ENCODE measurements at regions not wholly inside any gene's neighbourhood (a gene's known extent, or its start where the extent isn't known, plus 50 kb on each side); places are given as distances from the start of the nearest gene placed in this dataset.

DNA sequence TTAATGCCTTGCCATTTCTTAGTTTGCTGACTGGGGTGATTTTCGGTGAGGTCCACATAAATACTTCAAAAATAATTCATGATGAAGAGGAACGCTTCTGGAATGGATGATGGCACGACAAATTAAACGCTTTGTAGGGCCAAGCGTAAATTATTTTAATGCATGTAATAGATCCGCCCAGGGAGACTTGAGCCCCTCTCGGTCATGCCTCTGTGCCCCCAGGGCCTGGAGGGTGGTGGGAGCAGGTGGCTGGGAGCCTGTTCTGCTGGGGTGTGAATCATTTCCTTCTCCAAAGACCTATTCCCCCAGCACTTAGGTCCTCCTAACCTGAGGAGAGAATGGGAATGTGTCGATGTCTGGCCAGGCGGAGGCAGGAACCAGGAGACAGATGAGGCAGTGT lies 350.6 kb downstream of the ZNF536 start:
- TF ChIP-seq ZNF317 (CRISPR knock-in tag; IDR thresholded peaks at IDR 0.05; ENCODE audit: borderline replicate concordance, low read depth), result no peak
- TF ChIP-seq, protein P1, sequence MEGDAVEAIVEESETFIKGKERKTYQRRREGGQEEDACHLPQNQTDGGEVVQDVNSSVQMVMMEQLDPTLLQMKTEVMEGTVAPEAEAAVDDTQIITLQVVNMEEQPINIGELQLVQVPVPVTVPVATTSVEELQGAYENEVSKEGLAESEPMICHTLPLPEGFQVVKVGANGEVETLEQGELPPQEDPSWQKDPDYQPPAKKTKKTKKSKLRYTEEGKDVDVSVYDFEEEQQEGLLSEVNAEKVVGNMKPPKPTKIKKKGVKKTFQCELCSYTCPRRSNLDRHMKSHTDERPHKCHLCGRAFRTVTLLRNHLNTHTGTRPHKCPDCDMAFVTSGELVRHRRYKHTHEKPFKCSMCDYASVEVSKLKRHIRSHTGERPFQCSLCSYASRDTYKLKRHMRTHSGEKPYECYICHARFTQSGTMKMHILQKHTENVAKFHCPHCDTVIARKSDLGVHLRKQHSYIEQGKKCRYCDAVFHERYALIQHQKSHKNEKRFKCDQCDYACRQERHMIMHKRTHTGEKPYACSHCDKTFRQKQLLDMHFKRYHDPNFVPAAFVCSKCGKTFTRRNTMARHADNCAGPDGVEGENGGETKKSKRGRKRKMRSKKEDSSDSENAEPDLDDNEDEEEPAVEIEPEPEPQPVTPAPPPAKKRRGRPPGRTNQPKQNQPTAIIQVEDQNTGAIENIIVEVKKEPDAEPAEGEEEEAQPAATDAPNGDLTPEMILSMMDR (IDR thresholded peaks at IDR 0.05), result no peak
- TF ChIP-seq, protein P2, sequence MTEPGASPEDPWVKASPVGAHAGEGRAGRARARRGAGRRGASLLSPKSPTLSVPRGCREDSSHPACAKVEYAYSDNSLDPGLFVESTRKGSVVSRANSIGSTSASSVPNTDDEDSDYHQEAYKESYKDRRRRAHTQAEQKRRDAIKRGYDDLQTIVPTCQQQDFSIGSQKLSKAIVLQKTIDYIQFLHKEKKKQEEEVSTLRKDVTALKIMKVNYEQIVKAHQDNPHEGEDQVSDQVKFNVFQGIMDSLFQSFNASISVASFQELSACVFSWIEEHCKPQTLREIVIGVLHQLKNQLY (CRISPR knock-in tag; IDR thresholded peaks at IDR 0.05), result no peak
- no peak for TF ChIP-seq CBFB (CRISPR knock-in tag; IDR thresholded peaks at IDR 0.05; ENCODE audit: low read depth)
- TF ChIP-seq ZNF121 (CRISPR knock-in tag; IDR thresholded peaks at IDR 0.05), result no peak
- TF ChIP-seq, protein P3, sequence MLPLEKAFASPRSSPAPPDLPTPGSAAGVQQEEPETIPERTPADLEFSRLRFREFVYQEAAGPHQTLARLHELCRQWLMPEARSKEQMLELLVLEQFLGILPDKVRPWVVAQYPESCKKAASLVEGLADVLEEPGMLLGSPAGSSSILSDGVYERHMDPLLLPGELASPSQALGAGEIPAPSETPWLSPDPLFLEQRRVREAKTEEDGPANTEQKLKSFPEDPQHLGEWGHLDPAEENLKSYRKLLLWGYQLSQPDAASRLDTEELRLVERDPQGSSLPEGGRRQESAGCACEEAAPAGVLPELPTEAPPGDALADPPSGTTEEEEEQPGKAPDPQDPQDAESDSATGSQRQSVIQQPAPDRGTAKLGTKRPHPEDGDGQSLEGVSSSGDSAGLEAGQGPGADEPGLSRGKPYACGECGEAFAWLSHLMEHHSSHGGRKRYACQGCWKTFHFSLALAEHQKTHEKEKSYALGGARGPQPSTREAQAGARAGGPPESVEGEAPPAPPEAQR (CRISPR knock-in tag; IDR thresholded peaks at IDR 0.05), result no peak
- TF ChIP-seq CREB1 (CRISPR knock-in tag; IDR thresholded peaks at IDR 0.05), result no peak
- TF ChIP-seq MXD4 (CRISPR knock-in tag; IDR thresholded peaks at IDR 0.05; ENCODE audit: borderline replicate concordance), result no peak
- no peak for TF ChIP-seq TCF7 (CRISPR knock-in tag; IDR thresholded peaks at IDR 0.05; ENCODE audit: low read depth)
- TF ChIP-seq JUN (CRISPR knock-in tag; IDR thresholded peaks at IDR 0.05), result no peak
